Non-pigmented ciliary epithelial cell (primary cell): ENCODE measurements at regions not wholly inside any gene's neighbourhood (a gene's known extent, or its start where the extent isn't known, plus 50 kb on each side); places are given as distances from the start of the nearest gene placed in this dataset.

ENCODE experiments used
- DNase-seq: peaks from one replicate; pipeline ENCODE4 v3.0.0-alpha.2; 2010; ENCODE audit warnings: low read depth

- no peak for DNase-seq
These were observed 220.5 kb downstream of the CENPF start for GRCh38 chr1:214823311-214824117.

GRCh38 chr1:214824763-214825162 lies 221.8 kb downstream of the CENPF start:
- no peak for DNase-seq

- no peak for DNase-seq
These were observed 223.6 kb downstream of the CENPF start for GRCh38 chr1:214826619-214827018.

- DNase-seq: no peak
These were observed 224.9 kb downstream of the CENPF start for GRCh38 chr1:214827883-214828282.

- no peak for DNase-seq
These were observed 227.9 kb downstream of the CENPF start for GRCh38 chr1:214830941-214831340.

- DNase-seq: no peak
These were observed 229.0 kb downstream of the CENPF start for GRCh38 chr1:214831956-214832355.

GRCh38 chr1:214833178-214833756 lies 230.3 kb downstream of the CENPF start:
- peak; percentile 67 for DNase-seq

GRCh38 chr1:214837376-214837775 lies 234.4 kb downstream of the CENPF start:
- no peak for DNase-seq

- peak; percentile 74 for DNase-seq
These were observed 235.4 kb downstream of the CENPF start for GRCh38 chr1:214838351-214838750.

- no peak for DNase-seq
These were observed 237.4 kb downstream of the CENPF start for GRCh38 chr1:214840356-214840755.

- no peak for DNase-seq
These were observed 239.7 kb upstream of the KCNK2 start for GRCh38 chr1:214842856-214843255.

- no peak for DNase-seq
These were observed 239.3 kb upstream of the KCNK2 start for GRCh38 chr1:214843281-214843680.

- no peak for DNase-seq
These were observed 238.2 kb upstream of the KCNK2 start for GRCh38 chr1:214844319-214844718.

GRCh38 chr1:214846276-214846675 lies 236.3 kb upstream of the KCNK2 start:
- DNase-seq: no peak

GRCh38 chr1:214847071-214847810 lies 235.3 kb upstream of the KCNK2 start:
- DNase-seq: no peak

GRCh38 chr1:214848101-214848500 lies 234.4 kb upstream of the KCNK2 start:
- DNase-seq: no peak

- DNase-seq: no peak
These were observed 232.0 kb upstream of the KCNK2 start for GRCh38 chr1:214850432-214851050.

GRCh38 chr1:214853340-214853739 lies 229.2 kb upstream of the KCNK2 start:
- no peak for DNase-seq

GRCh38 chr1:214854126-214854875 lies 228.2 kb upstream of the KCNK2 start:
- DNase-seq: no peak

- DNase-seq: no peak
These were observed 225.7 kb upstream of the KCNK2 start for GRCh38 chr1:214856843-214857242.

GRCh38 chr1:214857716-214858115 lies 224.8 kb upstream of the KCNK2 start:
- DNase-seq: no peak

GRCh38 chr1:214859647-214860046 lies 222.9 kb upstream of the KCNK2 start:
- DNase-seq: no peak
